ENCODE measurements at regions not wholly inside any gene's neighbourhood (a gene's known extent, or its start where the extent isn't known, plus 50 kb on each side); places are given as distances from the start of the nearest gene placed in this dataset.
"Not testable (repeated sequence)": the region's sequence is repeated elsewhere in the genome, so short reads cannot be mapped to it uniquely, and the experiment has no call there.

DNA sequence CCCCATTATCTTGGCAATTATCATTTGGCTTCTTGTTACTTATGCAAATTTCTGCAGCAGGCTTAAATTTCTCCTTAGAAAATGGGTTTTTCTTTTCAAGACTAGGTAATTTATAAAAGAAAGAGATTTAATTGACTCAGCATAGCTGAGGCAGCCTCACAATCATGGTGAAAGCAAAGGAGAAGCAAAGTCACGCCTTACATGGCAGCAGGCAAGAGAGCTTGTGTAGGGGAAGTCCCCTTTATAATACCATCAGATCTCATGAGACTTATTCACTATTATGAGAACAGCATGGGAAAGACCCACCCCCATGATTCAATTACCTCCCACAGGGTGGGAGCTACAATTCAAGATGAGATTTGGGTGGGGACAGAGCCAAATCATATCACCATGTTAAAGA is 158.3 kb upstream of the NRBF2 start:
- TF ChIP-seq, protein P1, sequence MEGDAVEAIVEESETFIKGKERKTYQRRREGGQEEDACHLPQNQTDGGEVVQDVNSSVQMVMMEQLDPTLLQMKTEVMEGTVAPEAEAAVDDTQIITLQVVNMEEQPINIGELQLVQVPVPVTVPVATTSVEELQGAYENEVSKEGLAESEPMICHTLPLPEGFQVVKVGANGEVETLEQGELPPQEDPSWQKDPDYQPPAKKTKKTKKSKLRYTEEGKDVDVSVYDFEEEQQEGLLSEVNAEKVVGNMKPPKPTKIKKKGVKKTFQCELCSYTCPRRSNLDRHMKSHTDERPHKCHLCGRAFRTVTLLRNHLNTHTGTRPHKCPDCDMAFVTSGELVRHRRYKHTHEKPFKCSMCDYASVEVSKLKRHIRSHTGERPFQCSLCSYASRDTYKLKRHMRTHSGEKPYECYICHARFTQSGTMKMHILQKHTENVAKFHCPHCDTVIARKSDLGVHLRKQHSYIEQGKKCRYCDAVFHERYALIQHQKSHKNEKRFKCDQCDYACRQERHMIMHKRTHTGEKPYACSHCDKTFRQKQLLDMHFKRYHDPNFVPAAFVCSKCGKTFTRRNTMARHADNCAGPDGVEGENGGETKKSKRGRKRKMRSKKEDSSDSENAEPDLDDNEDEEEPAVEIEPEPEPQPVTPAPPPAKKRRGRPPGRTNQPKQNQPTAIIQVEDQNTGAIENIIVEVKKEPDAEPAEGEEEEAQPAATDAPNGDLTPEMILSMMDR (IDR thresholded peaks at IDR 0.05; ENCODE audit: poor library complexity): not testable (repeated sequence)
- TF ChIP-seq EZH2 (IDR thresholded peaks at IDR 0.05; ENCODE audit: borderline replicate concordance); EZH2phosphoT487 (IDR thresholded peaks at IDR 0.05; ENCODE audit: low read depth, severe bottlenecking, unreplicated experiment): not testable (repeated sequence)

Measured in hepatocyte (in vitro differentiated cells).